ENCODE measurements at regions not wholly inside any gene's neighbourhood (a gene's known extent, or its start where the extent isn't known, plus 50 kb on each side); places are given as distances from the start of the nearest gene placed in this dataset.

DNA sequence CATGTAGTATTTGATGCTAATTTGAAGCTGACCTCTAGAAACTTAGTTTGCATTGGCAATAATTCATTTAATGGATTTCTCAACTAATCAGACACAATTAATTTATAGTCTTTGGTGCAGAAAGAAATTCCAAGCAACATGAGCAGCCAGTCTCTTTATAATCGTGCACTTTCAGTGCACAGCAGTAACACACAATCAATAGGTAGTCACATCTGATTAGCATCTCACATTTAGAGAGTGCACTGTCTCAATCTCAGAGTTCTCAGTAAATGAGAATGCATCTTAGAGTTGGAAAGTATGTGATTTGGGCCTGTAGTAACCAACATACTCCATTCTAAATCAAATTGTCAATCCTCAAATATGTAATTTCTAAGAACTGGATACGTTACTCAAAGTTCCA, 377.6 kb downstream of the POM121L12 start:
- H3K36me3 ChIP-seq: no peaks in the 10 kb centered on the region
- no peak overlapping the region for H3K27ac ChIP-seq
- H3K4me1 ChIP-seq (ENCODE audit: insufficient read depth): no peaks in the 10 kb centered on the region
- no peaks in the 10 kb centered on the region for H3K9me3 ChIP-seq
- no peak overlapping the region for H3K4me3 ChIP-seq
- intact Hi-C loops (cut with DNase I): no loop called here
- no peak for DNase-seq
- H3K27me3 ChIP-seq: no peaks in the 10 kb centered on the region
- TF ChIP-seq EP300 (IDR thresholded peaks at IDR 0.05): no peak
- TF ChIP-seq, protein P1, sequence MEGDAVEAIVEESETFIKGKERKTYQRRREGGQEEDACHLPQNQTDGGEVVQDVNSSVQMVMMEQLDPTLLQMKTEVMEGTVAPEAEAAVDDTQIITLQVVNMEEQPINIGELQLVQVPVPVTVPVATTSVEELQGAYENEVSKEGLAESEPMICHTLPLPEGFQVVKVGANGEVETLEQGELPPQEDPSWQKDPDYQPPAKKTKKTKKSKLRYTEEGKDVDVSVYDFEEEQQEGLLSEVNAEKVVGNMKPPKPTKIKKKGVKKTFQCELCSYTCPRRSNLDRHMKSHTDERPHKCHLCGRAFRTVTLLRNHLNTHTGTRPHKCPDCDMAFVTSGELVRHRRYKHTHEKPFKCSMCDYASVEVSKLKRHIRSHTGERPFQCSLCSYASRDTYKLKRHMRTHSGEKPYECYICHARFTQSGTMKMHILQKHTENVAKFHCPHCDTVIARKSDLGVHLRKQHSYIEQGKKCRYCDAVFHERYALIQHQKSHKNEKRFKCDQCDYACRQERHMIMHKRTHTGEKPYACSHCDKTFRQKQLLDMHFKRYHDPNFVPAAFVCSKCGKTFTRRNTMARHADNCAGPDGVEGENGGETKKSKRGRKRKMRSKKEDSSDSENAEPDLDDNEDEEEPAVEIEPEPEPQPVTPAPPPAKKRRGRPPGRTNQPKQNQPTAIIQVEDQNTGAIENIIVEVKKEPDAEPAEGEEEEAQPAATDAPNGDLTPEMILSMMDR (IDR thresholded peaks at IDR 0.05): no peak
- TF ChIP-seq POLR2A (IDR thresholded peaks at IDR 0.05): no peak
- WGBS, 3 donors: 86 to 89% (median 87%) methylated on average over 2 of the region's 2 CpGs

DNA sequence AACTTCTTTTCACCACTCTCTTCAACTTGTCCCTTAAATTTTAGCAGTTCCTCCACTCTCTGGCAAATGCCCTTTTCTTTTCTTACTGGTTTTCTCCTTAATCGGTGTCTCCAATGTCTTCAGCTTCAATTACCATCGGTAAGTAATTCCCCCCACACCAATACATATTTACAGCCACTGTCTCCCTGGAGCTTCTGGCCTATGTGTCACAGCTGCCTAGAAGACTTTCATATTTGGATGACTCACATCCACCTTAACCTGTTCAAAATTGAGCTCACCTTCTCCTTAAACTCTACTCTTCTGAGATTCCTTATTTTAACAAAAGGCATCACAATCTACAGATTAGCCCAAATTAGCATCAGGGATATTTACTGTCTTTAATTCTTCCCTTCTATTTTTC, 380.4 kb downstream of the POM121L12 start:
- 94 to 100% (median 96%) methylated on average over 2 of the region's 2 CpGs for WGBS, 3 donors

DNA sequence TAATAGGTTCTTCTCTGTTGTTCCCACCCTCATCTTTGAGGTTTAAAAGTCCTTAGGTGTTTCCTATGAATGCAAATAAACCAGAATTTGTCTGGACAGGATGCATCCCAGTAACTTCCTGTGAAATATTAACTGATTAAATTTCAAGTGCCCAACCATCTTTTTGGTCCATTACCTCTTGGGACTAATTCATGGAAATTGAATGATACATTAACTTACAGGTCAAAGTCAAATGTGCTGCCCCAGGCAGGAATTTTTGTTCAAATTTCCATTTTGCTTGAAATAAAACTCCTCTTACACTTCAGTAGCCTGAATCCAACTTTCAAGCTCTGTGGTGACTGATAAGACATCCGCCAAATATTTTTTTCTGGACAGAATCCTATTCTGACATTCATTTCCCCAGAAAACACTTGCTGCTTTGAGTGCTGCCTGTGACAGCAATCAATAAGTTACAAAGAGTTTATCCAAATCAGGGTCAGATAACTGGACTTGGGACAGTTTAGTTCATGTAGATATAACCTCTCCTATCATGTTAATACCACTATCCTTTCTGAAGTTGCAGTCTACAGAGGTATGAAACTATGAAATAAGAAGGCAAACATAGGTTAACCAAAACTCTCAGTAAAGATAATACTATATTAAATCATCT, 383.5 kb downstream of the POM121L12 start:
- 28 to 55% (median 45%) methylated on average over 1 of the region's 1 CpG for WGBS, 3 donors

More for the DNA sequence above, 380.4 kb downstream of the POM121L12 start:
- no peaks in the 10 kb centered on the region for H3K27me3 ChIP-seq
- no peaks in the 10 kb centered on the region for H3K36me3 ChIP-seq
- no peaks in the 10 kb centered on the region for H3K9me3 ChIP-seq
- H3K27ac ChIP-seq: no peak overlapping the region
- intact Hi-C loops (cut with DNase I): no loop called here
- TF ChIP-seq POLR2A (IDR thresholded peaks at IDR 0.05) (no peak), EP300 (IDR thresholded peaks at IDR 0.05) (no peak)
- TF ChIP-seq, protein P1 (IDR thresholded peaks at IDR 0.05): no peak
- H3K4me1 ChIP-seq (ENCODE audit: insufficient read depth): no peaks in the 10 kb centered on the region
- no peak for DNase-seq
- no peak overlapping the region for H3K4me3 ChIP-seq

DNA sequence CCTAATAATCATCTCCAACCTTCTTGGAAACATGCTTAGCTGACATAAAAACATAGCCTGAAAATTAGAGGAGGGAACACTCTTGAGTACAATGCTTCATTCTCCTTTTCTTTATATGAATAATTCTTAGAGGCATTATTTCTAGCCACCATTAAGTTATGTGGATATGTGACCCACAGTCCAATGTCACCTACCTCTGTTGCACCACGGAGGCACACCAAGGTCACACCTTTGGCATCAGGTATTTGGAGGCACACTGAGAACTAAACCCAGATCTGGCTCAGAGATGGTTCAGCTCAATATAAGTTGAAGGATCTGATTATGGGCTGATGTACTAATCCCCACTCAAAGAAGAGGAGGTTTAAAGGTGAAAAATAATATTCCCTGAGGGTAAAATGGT, 385.1 kb downstream of the POM121L12 start:
- intact Hi-C loops (cut with DNase I): no loop called here
- DNase-seq: no peak

More for the DNA sequence above, 383.5 kb downstream of the POM121L12 start:
- no peak overlapping the region for H3K27ac ChIP-seq
- intact Hi-C loops (cut with DNase I): no loop called here
- no peaks in the 10 kb centered on the region for H3K36me3 ChIP-seq
- no peaks in the 10 kb centered on the region for H3K27me3 ChIP-seq
- no peak for DNase-seq
- no peak overlapping the region for H3K4me3 ChIP-seq
- H3K4me1 ChIP-seq (ENCODE audit: insufficient read depth): no peaks in the 10 kb centered on the region
- H3K9me3 ChIP-seq: no peaks in the 10 kb centered on the region
- no peak for TF ChIP-seq EP300 (IDR thresholded peaks at IDR 0.05)
- TF ChIP-seq, protein P1 (IDR thresholded peaks at IDR 0.05): no peak
- TF ChIP-seq POLR2A (IDR thresholded peaks at IDR 0.05): no peak

More for the DNA sequence above, 385.1 kb downstream of the POM121L12 start:
- Histone ChIP-seq H3K36me3 (no peaks in the 10 kb centered on the region), H3K4me1 (ENCODE audit: insufficient read depth) (no peaks in the 10 kb centered on the region), H3K4me3 (no peak overlapping the region), H3K27me3 (no peaks in the 10 kb centered on the region), H3K27ac (no peak overlapping the region), H3K9me3 (no peaks in the 10 kb centered on the region)
- TF ChIP-seq, protein P1 (IDR thresholded peaks at IDR 0.05): no peak
- no peak for TF ChIP-seq POLR2A (IDR thresholded peaks at IDR 0.05)
- no peak for TF ChIP-seq EP300 (IDR thresholded peaks at IDR 0.05)
- 50 to 72% (median 69%) methylated on average over 1 of the region's 1 CpG for WGBS, 3 donors
